ENCODE measurements at regions not wholly inside any gene's neighbourhood (a gene's known extent, or its start where the extent isn't known, plus 50 kb on each side); places are given as distances from the start of the nearest gene placed in this dataset.

- no peaks in the 10 kb centered on the region for H3F3A ChIP-seq (ENCODE audit: insufficient read depth)
- no peaks in the 10 kb centered on the region for H3K27me3 ChIP-seq (ENCODE audit: low read length)
- H3K27ac ChIP-seq (ENCODE audit: low read depth, low read length): no peak overlapping the region
- H3K9me2 ChIP-seq (replicated peaks; ENCODE audit: insufficient read depth, low read length): no peaks in the 10 kb centered on the region
- H3K79me2 ChIP-seq (ENCODE audit: insufficient read depth, low read length): no peaks in the 10 kb centered on the region
- TF ChIP-seq EZH2phosphoT487 (conservative IDR thresholded peaks at IDR 0.05; ENCODE audit: low read length) (no peak), CTCF (IDR thresholded peaks at IDR 0.05; ENCODE audit: insufficient read depth, low read length, poor library complexity, severe bottlenecking) (no peak)
- no peak overlapping the region for H3K4me3 ChIP-seq (ENCODE audit: insufficient read depth, low read length, poor library complexity, severe bottlenecking)
- H3K9ac ChIP-seq (ENCODE audit: low read length): no peak overlapping the region
- no peaks in the 10 kb centered on the region for H4K20me1 ChIP-seq (ENCODE audit: low read depth, low read length)
- no peak overlapping the region for H2AFZ ChIP-seq (ENCODE audit: low read depth, low read length, severe bottlenecking)
- H3K4me2 ChIP-seq (ENCODE audit: low read depth, low read length, poor library complexity, severe bottlenecking): no peak overlapping the region
- H3K9me3 ChIP-seq (ENCODE audit: insufficient read depth, low read length): no peaks in the 10 kb centered on the region
- peaks cover 16% of the 10 kb centered on the region for H3K36me3 ChIP-seq (ENCODE audit: low read length)
These were observed 115.3 kb downstream of the LTN1 start for GRCh38 chr21:28877318-28877884.

GRCh38 chr21:28875078-28875477 lies 117.6 kb downstream of the LTN1 start:
- Histone ChIP-seq H3F3A (ENCODE audit: insufficient read depth) (no peaks in the 10 kb centered on the region), H3K9me3 (ENCODE audit: insufficient read depth, low read length) (no peaks in the 10 kb centered on the region), H3K4me2 (ENCODE audit: low read depth, low read length, poor library complexity, severe bottlenecking) (no peak overlapping the region), H3K9me2 (replicated peaks; ENCODE audit: insufficient read depth, low read length) (no peaks in the 10 kb centered on the region), H3K9ac (ENCODE audit: low read length) (no peak overlapping the region), H3K79me2 (ENCODE audit: insufficient read depth, low read length) (no peaks in the 10 kb centered on the region), H4K20me1 (ENCODE audit: low read depth, low read length) (no peaks in the 10 kb centered on the region), H3K36me3 (ENCODE audit: low read length) (peaks cover 10% of the 10 kb centered on the region; the same call in 1 of the 2 replicates), H3K27me3 (ENCODE audit: low read length) (no peaks in the 10 kb centered on the region), H3K4me3 (ENCODE audit: insufficient read depth, low read length, poor library complexity, severe bottlenecking) (no peak overlapping the region), H2AFZ (ENCODE audit: low read depth, low read length, severe bottlenecking) (no peak overlapping the region), H3K27ac (ENCODE audit: low read depth, low read length) (no peak overlapping the region)
- TF ChIP-seq EZH2phosphoT487 (conservative IDR thresholded peaks at IDR 0.05; ENCODE audit: low read length) (no peak), CTCF (IDR thresholded peaks at IDR 0.05; ENCODE audit: insufficient read depth, low read length, poor library complexity, severe bottlenecking) (no peak)

- H3K9ac ChIP-seq (ENCODE audit: low read length): no peak overlapping the region
- no peaks in the 10 kb centered on the region for H3K79me2 ChIP-seq (ENCODE audit: insufficient read depth, low read length)
- H3K4me3 ChIP-seq (ENCODE audit: insufficient read depth, low read length, poor library complexity, severe bottlenecking): no peak overlapping the region
- H2AFZ ChIP-seq (ENCODE audit: low read depth, low read length, severe bottlenecking): no peak overlapping the region
- no peaks in the 10 kb centered on the region for H3K9me3 ChIP-seq (ENCODE audit: insufficient read depth, low read length)
- no peaks in the 10 kb centered on the region for H4K20me1 ChIP-seq (ENCODE audit: low read depth, low read length)
- H3F3A ChIP-seq (ENCODE audit: insufficient read depth): no peaks in the 10 kb centered on the region
- H3K36me3 ChIP-seq (ENCODE audit: low read length): peaks cover 3% of the 10 kb centered on the region; the same call in 1 of the 2 replicates
- H3K4me2 ChIP-seq (ENCODE audit: low read depth, low read length, poor library complexity, severe bottlenecking): no peak overlapping the region
- TF ChIP-seq EZH2phosphoT487 (conservative IDR thresholded peaks at IDR 0.05; ENCODE audit: low read length) (no peak), CTCF (IDR thresholded peaks at IDR 0.05; ENCODE audit: insufficient read depth, low read length, poor library complexity, severe bottlenecking) (no peak)
- H3K27me3 ChIP-seq (ENCODE audit: low read length): no peaks in the 10 kb centered on the region
- no peak overlapping the region for H3K27ac ChIP-seq (ENCODE audit: low read depth, low read length)
- H3K9me2 ChIP-seq (replicated peaks; ENCODE audit: insufficient read depth, low read length): no peaks in the 10 kb centered on the region
These were observed 120.5 kb downstream of the LTN1 start for GRCh38 chr21:28872218-28872617.
